ENCODE measurements at regions not wholly inside any gene's neighbourhood (a gene's known extent, or its start where the extent isn't known, plus 50 kb on each side); places are given as distances from the start of the nearest gene placed in this dataset.

DNA sequence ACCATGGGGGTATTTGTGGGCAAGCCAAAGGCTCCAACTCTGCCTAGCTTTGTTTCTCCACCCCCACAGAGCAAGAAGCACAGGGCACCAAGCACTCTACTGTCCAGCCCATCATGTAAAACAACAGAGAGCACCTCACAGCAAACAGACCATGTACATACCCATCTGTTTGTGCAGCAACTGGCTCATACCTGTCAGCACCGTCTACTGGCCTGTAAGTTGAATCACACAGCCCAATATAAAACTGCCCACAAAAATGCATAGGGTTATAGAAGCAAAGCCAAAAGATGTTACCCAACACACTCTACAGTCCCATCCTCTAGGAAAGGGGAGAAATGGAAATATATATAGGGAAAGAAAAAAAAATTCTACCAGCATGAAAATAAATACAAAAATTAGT is 139.7 kb upstream of the CPNE4 start:
- no peak for TF ChIP-seq EP300 (IDR thresholded peaks at IDR 0.05)
- TF ChIP-seq, protein P1, sequence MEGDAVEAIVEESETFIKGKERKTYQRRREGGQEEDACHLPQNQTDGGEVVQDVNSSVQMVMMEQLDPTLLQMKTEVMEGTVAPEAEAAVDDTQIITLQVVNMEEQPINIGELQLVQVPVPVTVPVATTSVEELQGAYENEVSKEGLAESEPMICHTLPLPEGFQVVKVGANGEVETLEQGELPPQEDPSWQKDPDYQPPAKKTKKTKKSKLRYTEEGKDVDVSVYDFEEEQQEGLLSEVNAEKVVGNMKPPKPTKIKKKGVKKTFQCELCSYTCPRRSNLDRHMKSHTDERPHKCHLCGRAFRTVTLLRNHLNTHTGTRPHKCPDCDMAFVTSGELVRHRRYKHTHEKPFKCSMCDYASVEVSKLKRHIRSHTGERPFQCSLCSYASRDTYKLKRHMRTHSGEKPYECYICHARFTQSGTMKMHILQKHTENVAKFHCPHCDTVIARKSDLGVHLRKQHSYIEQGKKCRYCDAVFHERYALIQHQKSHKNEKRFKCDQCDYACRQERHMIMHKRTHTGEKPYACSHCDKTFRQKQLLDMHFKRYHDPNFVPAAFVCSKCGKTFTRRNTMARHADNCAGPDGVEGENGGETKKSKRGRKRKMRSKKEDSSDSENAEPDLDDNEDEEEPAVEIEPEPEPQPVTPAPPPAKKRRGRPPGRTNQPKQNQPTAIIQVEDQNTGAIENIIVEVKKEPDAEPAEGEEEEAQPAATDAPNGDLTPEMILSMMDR (IDR thresholded peaks at IDR 0.05): no peak
- TF ChIP-seq POLR2A (IDR thresholded peaks at IDR 0.05): no peak
- no peak for TF ChIP-seq POLR2AphosphoS5 (IDR thresholded peaks at IDR 0.05)

All from sigmoid colon (tissue), 4 donors.